IgD-negative memory B cell (primary cell): ENCODE measurements at regions not wholly inside any gene's neighbourhood (a gene's known extent, or its start where the extent isn't known, plus 50 kb on each side); places are given as distances from the start of the nearest gene placed in this dataset.
A peak's percentile ranks its signal among the peaks of the same experiment; 100 is the strongest.

ENCODE experiments used
- H3K27ac Mint-ChIP-seq, 3 donors: one replicate each; pipeline ENCODE4 v1.8.0; 2020 to 2022; ENCODE audit warnings: mild to moderate bottlenecking in 3 of 3, mixed read lengths in 3 of 3, moderate library complexity in 1 of 3
- H3K27me3 Mint-ChIP-seq: one replicate; pipeline ENCODE4 v1.8.0; 2021; ENCODE audit warnings: mixed read lengths
- H3K36me3 Mint-ChIP-seq: one replicate; pipeline ENCODE4 v1.8.0; 2020; ENCODE audit warnings: mild to moderate bottlenecking, mixed read lengths
- H3K4me1 Mint-ChIP-seq, 3 donors: one replicate each; pipeline ENCODE4 v1.8.0; 2020 to 2022; ENCODE audit warnings: mixed read lengths in 3 of 3, mild to moderate bottlenecking in 1 of 3
- H3K4me3 Mint-ChIP-seq, 4 donors: one replicate each; pipeline ENCODE4 v1.8.0; 2020 to 2022; ENCODE audit warnings: mild to moderate bottlenecking in 4 of 4, mixed read lengths in 4 of 4, moderate library complexity in 3 of 4
- H3K9me3 Mint-ChIP-seq, 3 donors: one replicate each; pipeline ENCODE4 v1.8.0; 2020 to 2021; ENCODE audit warnings: mixed read lengths in 3 of 3, mild to moderate bottlenecking in 1 of 3

DNA sequence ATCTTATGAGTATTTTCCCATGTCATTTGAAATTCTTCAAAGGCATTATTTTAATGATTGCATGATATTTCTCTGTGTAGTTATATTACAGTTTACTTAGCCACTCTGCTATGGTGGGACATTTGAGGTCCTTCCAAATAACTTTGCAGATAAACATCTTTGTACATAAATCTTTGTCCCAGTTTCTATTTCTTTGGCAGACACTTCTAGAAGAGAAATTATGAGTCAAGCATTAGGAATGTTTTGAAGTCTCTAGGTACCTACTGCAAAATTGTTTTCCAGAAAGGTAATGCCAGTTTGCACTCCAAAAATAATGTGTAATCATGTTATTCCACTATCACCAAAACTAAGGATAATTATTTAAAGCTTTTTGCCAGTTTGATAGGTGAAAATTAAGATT is 149.7 kb downstream of the EN1 start:
- Mint-ChIP-seq H3K36me3 (no peaks in the 10 kb centered on the region), H3K9me3 (peaks cover 0 to 3% (median 0%) of the 10 kb centered on the region in 3 donors), H3K27ac (no peak overlapping the region), H3K27me3 (no peaks in the 10 kb centered on the region), H3K4me1 (no peaks in the 10 kb centered on the region), H3K4me3 (no peak overlapping the region)

GRCh38 chr2:118696786-118697465 is 150.5 kb downstream of the EN1 start:
- no peaks in the 10 kb centered on the region for H3K27me3 Mint-ChIP-seq
- peaks cover 0 to 3% (median 0%) of the 10 kb centered on the region in 3 donors for H3K9me3 Mint-ChIP-seq
- H3K4me3 Mint-ChIP-seq = no peak overlapping the region
- H3K4me1 Mint-ChIP-seq = no peaks in the 10 kb centered on the region
- peak overlapping the region in 1 of 3 donors; percentile 39 for H3K27ac Mint-ChIP-seq
- no peaks in the 10 kb centered on the region for H3K36me3 Mint-ChIP-seq

DNA sequence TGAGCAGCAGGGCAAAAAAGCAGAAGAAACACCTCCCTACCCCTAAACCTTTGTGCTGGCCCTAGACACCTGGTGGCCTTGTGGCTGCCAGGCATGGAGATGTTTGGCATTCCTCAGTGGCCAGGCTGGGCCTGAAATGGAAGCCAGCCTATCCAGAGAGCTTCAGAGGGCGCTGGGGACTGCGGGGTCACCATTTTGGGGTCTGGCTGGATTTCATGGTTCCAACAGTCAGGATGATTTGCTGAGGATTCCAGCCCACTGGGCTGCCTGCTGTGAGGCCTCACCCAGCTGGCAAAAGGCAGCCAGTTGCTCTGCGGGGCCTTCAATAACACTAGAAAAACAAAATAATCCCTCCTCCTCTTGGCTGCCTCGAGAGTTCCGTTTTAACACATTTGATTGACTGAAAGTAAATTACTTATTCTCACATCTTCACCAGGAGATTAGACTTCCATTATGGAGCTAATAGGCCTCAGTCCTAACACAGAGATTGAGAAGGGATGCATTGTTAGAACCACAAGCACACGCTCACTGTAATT is 154.1 kb downstream of the EN1 start:
- peaks cover 0 to 10% (median 3%) of the 10 kb centered on the region in 3 donors for H3K9me3 Mint-ChIP-seq
- H3K4me1 Mint-ChIP-seq = no peaks in the 10 kb centered on the region
- no peak overlapping the region for H3K27ac Mint-ChIP-seq
- no peaks in the 10 kb centered on the region for H3K27me3 Mint-ChIP-seq
- no peak overlapping the region for H3K4me3 Mint-ChIP-seq
- no peaks in the 10 kb centered on the region for H3K36me3 Mint-ChIP-seq

DNA sequence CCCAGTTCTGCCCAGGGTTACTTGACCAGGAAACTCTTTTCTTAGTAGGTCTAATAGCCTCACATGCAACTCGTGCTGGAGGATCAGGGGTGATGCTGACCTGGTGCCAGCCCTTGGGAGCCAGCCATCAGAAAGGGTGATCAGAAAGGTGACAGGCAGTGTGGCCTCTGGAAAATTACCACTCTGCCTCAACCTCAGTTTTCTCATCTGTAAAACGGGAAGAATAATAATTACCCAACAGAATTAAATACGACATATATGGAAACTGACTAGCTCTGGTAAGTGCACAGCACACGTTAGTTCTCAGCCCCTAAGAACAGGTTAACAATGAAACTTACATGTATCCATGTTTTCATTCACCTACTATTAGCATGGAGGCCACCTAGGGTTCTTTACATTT is 157.6 kb downstream of the EN1 start:
- Mint-ChIP-seq H3K27ac (no peak overlapping the region), H3K4me3 (no peak overlapping the region), H3K9me3 (peaks cover 0 to 10% (median 0%) of the 10 kb centered on the region in 3 donors), H3K4me1 (no peaks in the 10 kb centered on the region), H3K27me3 (no peaks in the 10 kb centered on the region), H3K36me3 (no peaks in the 10 kb centered on the region)

- no peak overlapping the region for H3K27ac Mint-ChIP-seq
- H3K27me3 Mint-ChIP-seq = no peaks in the 10 kb centered on the region
- peaks cover 0 to 10% (median 0%) of the 10 kb centered on the region in 3 donors for H3K9me3 Mint-ChIP-seq
- no peaks in the 10 kb centered on the region for H3K4me1 Mint-ChIP-seq
- H3K4me3 Mint-ChIP-seq = no peak overlapping the region
- no peaks in the 10 kb centered on the region for H3K36me3 Mint-ChIP-seq
Observed at GRCh38 chr2:118689456-118689855, 158.0 kb downstream of the EN1 start.

GRCh38 chr2:118689033-118689432 is 158.4 kb downstream of the EN1 start:
- Mint-ChIP-seq H3K27me3 (no peaks in the 10 kb centered on the region), H3K36me3 (no peaks in the 10 kb centered on the region), H3K4me3 (no peak overlapping the region), H3K9me3 (peaks cover 0 to 10% (median 0%) of the 10 kb centered on the region in 3 donors), H3K4me1 (no peaks in the 10 kb centered on the region), H3K27ac (no peak overlapping the region)

GRCh38 chr2:118687698-118688097 is 159.8 kb downstream of the EN1 start:
- Mint-ChIP-seq H3K27ac (peak overlapping the region in 1 of 3 donors; percentile 2), H3K4me1 (no peaks in the 10 kb centered on the region), H3K27me3 (no peaks in the 10 kb centered on the region)

DNA sequence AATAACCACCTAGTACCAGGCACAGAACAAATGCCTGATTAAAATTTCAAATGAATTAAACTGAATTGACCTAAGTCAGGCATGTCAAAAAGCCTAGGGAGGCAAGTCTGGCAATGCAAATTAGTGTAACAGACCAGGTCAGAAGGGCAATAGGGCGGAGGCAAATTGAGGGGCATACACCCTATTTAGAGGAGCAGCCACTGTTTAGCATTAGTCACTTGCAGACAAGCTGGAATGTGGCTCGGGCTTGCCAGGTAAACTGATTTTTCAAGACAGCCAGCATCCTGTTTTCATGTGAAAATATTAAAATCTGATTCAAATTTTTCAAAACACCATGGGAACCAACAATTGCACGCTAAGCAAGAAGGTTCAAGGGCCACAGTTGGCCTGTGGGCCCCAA is 160.3 kb downstream of the EN1 start:
- peak overlapping the region in 1 of 3 donors; percentile 2 for H3K27ac Mint-ChIP-seq
- H3K36me3 Mint-ChIP-seq = no peaks in the 10 kb centered on the region
- H3K9me3 Mint-ChIP-seq = peaks cover 0 to 15% (median 0%) of the 10 kb centered on the region in 3 donors
- H3K27me3 Mint-ChIP-seq = no peaks in the 10 kb centered on the region
- no peaks in the 10 kb centered on the region for H3K4me1 Mint-ChIP-seq
- H3K4me3 Mint-ChIP-seq = no peak overlapping the region

More at GRCh38 chr2:118687698-118688097, 159.8 kb downstream of the EN1 start:
- no peaks in the 10 kb centered on the region for H3K36me3 Mint-ChIP-seq
- no peak overlapping the region for H3K4me3 Mint-ChIP-seq
- H3K9me3 Mint-ChIP-seq = peaks cover 0 to 14% (median 0%) of the 10 kb centered on the region in 3 donors

DNA sequence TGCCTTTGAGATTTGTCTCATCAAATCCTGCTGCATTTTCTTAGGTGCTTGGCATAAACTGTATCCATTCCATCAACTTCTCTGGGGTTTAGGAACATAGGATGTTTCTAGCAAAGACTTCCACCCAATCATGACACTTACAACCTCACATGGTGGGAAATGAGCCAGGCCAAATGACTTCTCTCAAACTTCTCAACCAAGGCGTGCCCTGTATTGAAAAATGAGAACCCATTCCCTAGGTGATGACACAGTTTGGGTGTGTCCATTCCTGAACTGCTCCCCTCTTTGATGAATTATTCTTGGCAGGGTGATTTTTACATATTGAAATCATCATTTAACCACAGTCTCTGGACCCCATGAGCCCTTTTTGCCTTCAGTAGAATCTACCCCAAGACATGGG is 161.1 kb downstream of the EN1 start:
- Mint-ChIP-seq H3K4me3 (no peak overlapping the region), H3K27me3 (no peaks in the 10 kb centered on the region), H3K36me3 (no peaks in the 10 kb centered on the region), H3K4me1 (no peaks in the 10 kb centered on the region), H3K9me3 (peaks cover 0 to 13% (median 0%) of the 10 kb centered on the region in 3 donors), H3K27ac (no peak overlapping the region)

GRCh38 chr2:118683460-118683859 is 164.0 kb downstream of the EN1 start:
- Mint-ChIP-seq H3K27me3 (no peaks in the 10 kb centered on the region), H3K36me3 (no peaks in the 10 kb centered on the region), H3K4me1 (no peaks in the 10 kb centered on the region), H3K9me3 (peaks cover 0 to 7% (median 0%) of the 10 kb centered on the region in 3 donors), H3K4me3 (no peak overlapping the region), H3K27ac (no peak overlapping the region)

DNA sequence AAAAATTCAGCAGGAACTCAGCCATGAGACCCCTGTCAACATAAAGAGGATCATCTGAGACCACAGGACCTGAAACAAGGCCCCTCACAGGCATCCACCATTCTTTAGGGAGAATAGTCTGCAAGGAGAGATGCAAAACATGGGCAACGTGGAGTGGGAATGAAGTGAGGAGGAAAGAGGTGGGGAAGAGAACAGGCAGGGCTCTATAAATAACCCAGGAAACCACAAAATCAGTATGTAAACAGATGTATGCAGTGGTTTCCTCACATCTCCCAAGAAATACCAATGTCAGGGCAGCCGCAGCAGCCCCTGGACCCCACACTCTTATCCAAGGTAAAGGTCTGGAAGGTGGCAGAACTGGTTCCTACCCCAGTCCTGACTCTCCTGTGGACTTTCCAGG is 168.5 kb downstream of the EN1 start:
- H3K36me3 Mint-ChIP-seq = no peaks in the 10 kb centered on the region
- H3K4me3 Mint-ChIP-seq = no peak overlapping the region
- no peak overlapping the region for H3K27ac Mint-ChIP-seq
- no peaks in the 10 kb centered on the region for H3K27me3 Mint-ChIP-seq
- peaks cover 0 to 7% (median 0%) of the 10 kb centered on the region in 3 donors for H3K9me3 Mint-ChIP-seq
- no peaks in the 10 kb centered on the region for H3K4me1 Mint-ChIP-seq

DNA sequence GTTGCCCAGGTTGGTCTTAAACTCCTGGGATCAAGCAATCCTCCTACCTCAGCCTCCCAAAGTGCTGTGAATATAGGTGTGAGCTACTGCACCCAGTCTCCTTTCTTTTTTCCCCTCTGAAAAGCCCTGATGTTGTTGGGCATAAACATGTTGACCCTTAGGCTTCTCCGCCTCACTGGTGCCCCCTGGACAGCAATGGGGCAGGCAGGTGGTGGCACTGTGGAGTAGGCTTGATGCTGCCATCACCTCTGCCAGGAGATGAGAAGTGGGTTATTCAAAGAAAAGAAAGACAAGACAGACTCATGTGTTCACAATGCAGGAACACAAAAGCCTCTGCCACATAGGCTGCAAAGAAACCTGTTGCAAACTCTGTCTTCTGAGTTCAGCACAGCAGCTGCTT is 169.9 kb downstream of the EN1 start:
- Mint-ChIP-seq H3K36me3 (no peaks in the 10 kb centered on the region), H3K27me3 (no peaks in the 10 kb centered on the region), H3K4me3 (no peak overlapping the region), H3K9me3 (peaks cover 0 to 2% (median 0%) of the 10 kb centered on the region in 3 donors), H3K4me1 (no peaks in the 10 kb centered on the region), H3K27ac (no peak overlapping the region)

DNA sequence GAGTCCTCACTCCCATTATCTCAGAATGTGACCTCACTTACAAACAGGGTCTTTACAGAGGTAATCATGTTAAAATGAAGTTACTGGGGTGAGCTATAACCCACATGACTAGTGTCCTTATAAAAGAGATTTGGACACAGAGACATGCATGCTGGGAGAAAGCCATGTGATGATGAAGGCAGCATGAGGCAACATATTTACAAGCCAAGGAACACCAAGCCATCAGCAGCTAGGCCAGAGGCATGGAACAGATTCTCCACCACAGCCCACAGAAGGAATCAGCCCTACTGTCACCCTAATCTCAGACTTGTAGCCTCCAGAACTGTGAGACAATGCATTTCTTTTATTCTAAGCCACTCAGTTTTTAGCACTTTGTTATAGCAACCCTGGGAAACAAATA is 171.9 kb downstream of the EN1 start:
- peaks cover 0 to 2% (median 0%) of the 10 kb centered on the region in 3 donors for H3K9me3 Mint-ChIP-seq
- H3K4me1 Mint-ChIP-seq = no peaks in the 10 kb centered on the region
- H3K4me3 Mint-ChIP-seq = no peak overlapping the region
- peaks cover 1% of the 10 kb centered on the region for H3K27me3 Mint-ChIP-seq
- H3K27ac Mint-ChIP-seq = no peak overlapping the region
- H3K36me3 Mint-ChIP-seq = no peaks in the 10 kb centered on the region

DNA sequence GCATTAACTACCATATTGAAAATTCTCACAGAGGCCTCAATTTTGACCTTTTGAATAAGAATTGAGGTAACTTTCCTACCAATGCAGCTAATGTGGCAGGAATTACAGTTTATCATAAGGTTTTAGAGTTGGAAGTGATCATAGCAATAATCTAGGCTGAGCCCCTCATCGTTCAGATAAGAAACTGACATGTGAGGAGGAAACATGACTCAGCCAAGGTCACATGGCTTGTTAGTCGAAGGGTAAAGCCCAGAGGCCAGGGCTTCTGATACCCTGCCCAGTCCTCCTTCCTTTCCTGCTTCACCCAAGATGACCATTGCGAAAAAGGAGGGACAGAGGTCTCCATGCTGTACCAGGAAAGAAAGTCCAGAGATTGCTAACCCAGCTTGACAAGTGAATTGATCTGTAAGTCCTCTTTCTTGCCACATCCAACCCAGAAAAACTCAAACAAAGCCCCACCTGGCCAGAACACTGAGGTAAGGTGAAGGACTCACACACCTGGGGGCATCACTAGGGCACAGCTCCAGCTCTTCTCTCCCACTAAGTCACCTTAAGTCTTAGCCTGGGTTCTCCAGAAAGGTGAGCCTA is 174.8 kb downstream of the EN1 start:
- H3K27me3 Mint-ChIP-seq = peaks cover 1% of the 10 kb centered on the region
- H3K4me1 Mint-ChIP-seq = no peaks in the 10 kb centered on the region
- H3K36me3 Mint-ChIP-seq = no peaks in the 10 kb centered on the region
- H3K27ac Mint-ChIP-seq = no peak overlapping the region
- H3K4me3 Mint-ChIP-seq = no peak overlapping the region
- no peaks in the 10 kb centered on the region for H3K9me3 Mint-ChIP-seq

GRCh38 chr2:118671701-118672454 is 175.6 kb downstream of the EN1 start:
- Mint-ChIP-seq H3K9me3 (no peaks in the 10 kb centered on the region), H3K27me3 (peaks cover 1% of the 10 kb centered on the region), H3K4me1 (no peaks in the 10 kb centered on the region), H3K36me3 (no peaks in the 10 kb centered on the region), H3K4me3 (no peak overlapping the region), H3K27ac (no peak overlapping the region)
